ENCODE measurements at regions not wholly inside any gene's neighbourhood (a gene's known extent, or its start where the extent isn't known, plus 50 kb on each side); places are given as distances from the start of the nearest gene placed in this dataset.

- no peak overlapping the region for H3K4me3 ChIP-seq (ENCODE audit: low read depth, low read length)
- DNase-seq (ENCODE audit: low read depth): no peak
- TF ChIP-seq CTCF (IDR thresholded peaks at IDR 0.05; ENCODE audit: low read depth, low read length, missing control alignments): no peak
Observed at GRCh38 chr15:38154837-38155236, 97.8 kb upstream of the SPRED1 start.

- DNase-seq (ENCODE audit: low read depth): no peak
- H3K4me3 ChIP-seq (ENCODE audit: low read depth, low read length): no peak overlapping the region
- TF ChIP-seq CTCF (IDR thresholded peaks at IDR 0.05; ENCODE audit: low read depth, low read length, missing control alignments): no peak
Observed at GRCh38 chr15:38163658-38164057, 89.0 kb upstream of the SPRED1 start.

GRCh38 chr15:38164061-38164460 is 88.6 kb upstream of the SPRED1 start:
- no peak for TF ChIP-seq CTCF (IDR thresholded peaks at IDR 0.05; ENCODE audit: low read depth, low read length, missing control alignments)
- no peak for DNase-seq (ENCODE audit: low read depth)
- H3K4me3 ChIP-seq (ENCODE audit: low read depth, low read length): no peak overlapping the region

- no peak for TF ChIP-seq CTCF (IDR thresholded peaks at IDR 0.05; ENCODE audit: low read depth, low read length, missing control alignments)
- no peak overlapping the region for H3K4me3 ChIP-seq (ENCODE audit: low read depth, low read length)
- no peak for DNase-seq (ENCODE audit: low read depth)
Observed at GRCh38 chr15:38164507-38164906, 88.1 kb upstream of the SPRED1 start.

- H3K4me3 ChIP-seq (ENCODE audit: low read depth, low read length): no peak overlapping the region
- no peak for DNase-seq (ENCODE audit: low read depth)
- TF ChIP-seq CTCF (IDR thresholded peaks at IDR 0.05; ENCODE audit: low read depth, low read length, missing control alignments): no peak
Observed at GRCh38 chr15:38168467-38169070, 84.1 kb upstream of the SPRED1 start.

- TF ChIP-seq CTCF (IDR thresholded peaks at IDR 0.05; ENCODE audit: low read depth, low read length, missing control alignments): no peak
- H3K4me3 ChIP-seq (ENCODE audit: low read depth, low read length): no peak overlapping the region
Observed at GRCh38 chr15:38171973-38172372, 80.7 kb upstream of the SPRED1 start.

GRCh38 chr15:38174691-38175090 is 77.9 kb upstream of the SPRED1 start:
- no peak for TF ChIP-seq CTCF (IDR thresholded peaks at IDR 0.05; ENCODE audit: low read depth, low read length, missing control alignments)
- no peak for DNase-seq (ENCODE audit: low read depth)
- no peak overlapping the region for H3K4me3 ChIP-seq (ENCODE audit: low read depth, low read length)

More at GRCh38 chr15:38171973-38172372, 80.7 kb upstream of the SPRED1 start:
- no peak for DNase-seq (ENCODE audit: low read depth)
